Pancreas (tissue), 10 donors: ENCODE measurements at regions not wholly inside any gene's neighbourhood (a gene's known extent, or its start where the extent isn't known, plus 50 kb on each side); places are given as distances from the start of the nearest gene placed in this dataset.

Experiments
- ATAC-seq, 4 donors: fragments of 200-7000 bp; cut with Tn5 transposase; one replicate each; pipeline versions ENCODE4 v1.8.0 to v1.9.1; 2020; ENCODE audit warnings: mild to moderate bottlenecking in 4 of 4, moderate library complexity in 4 of 4
- DNase-seq, 6 donors: peaks; one replicate each; pipeline ENCODE4 v3.0.0-alpha.2; 2020
- FAIRE-seq: peaks from 2 replicates; lab custom pipeline; 2012; peaks lifted over from hg19 to GRCh38; lab: Jason Lieb, UNC
- H3K27ac ChIP-seq, 4 donors: fragments of 200-600 bp; sonication (generic); 1 replicate in 3 of 4; 2 replicates in 1 of 4; pipeline versions ENCODE4 v1.5.0 to v1.8.0; 2020
- H3K27me3 ChIP-seq, 4 donors: fragments of 200-600 bp; one replicate each; pipeline ENCODE4 v1.8.0; 2021
- H3K36me3 ChIP-seq, 3 donors: fragments of 200-600 bp; sonication (generic) in 1 of 3; one replicate each; pipeline versions ENCODE4 v1.5.0 to v1.8.0; 2020 to 2021
- H3K4me1 ChIP-seq, 3 donors: fragments of 200-600 bp; one replicate each; pipeline ENCODE4 v1.8.0; 2021
- H3K4me3 ChIP-seq, 4 donors: fragments of 200-600 bp; sonication (generic) in 2 of 4; one replicate each; pipeline versions ENCODE4 v1.5.0 to v1.8.0; 2020 to 2021
- H3K9me3 ChIP-seq, 4 donors: fragments of 200-600 bp; one replicate each; pipeline ENCODE4 v1.8.0; 2021
- WGBS, 2 donors: extraction: QIAGEN DNeasy Blood & Tissue Kit; methylation state at CpG; one replicate each; pipeline ENCODE4 v1.1.7; 2013; 5-methylcytosine and 5-hydroxymethylcytosine counted together
- intact Hi-C, 3 donors: fragments of 100-400 bp; cut with DNase I; formaldehyde crosslinking; loops; one replicate each; pipeline versions ENCODE4 v1.11.1 to v1.14.2; 2022
- TF ChIP-seq, protein P1 (sequence below), 4 donors: fragments of 200-600 bp; sonication (generic) in 3 of 4; IDR thresholded peaks; one replicate each; pipeline versions ENCODE4 v1.5.0 to v1.8.0; 2021; ENCODE audit warnings: antibody characterized with exemption in 4 of 4
- donor health status: healthy with polysubstance abuse.
- donor health status: DM: no; HTN: no; CAD: no; lungs with moderate emphysema.
- donor health status: DM: no; HTN: no; CAD: no.
- donor health status: control.
- donor health status: control.
- donor health status: Bipolar disorder and iron deficiency.
- donor health status: DM: yes; HTN: yes; CAD: no.
- donor health status: DM: no; HTN: no; CAD: no.
- donor health status: DM: no; HTN: no; CAD: no.
- donor health status: DM: yes; HTN: yes; CAD: no.

DNA sequence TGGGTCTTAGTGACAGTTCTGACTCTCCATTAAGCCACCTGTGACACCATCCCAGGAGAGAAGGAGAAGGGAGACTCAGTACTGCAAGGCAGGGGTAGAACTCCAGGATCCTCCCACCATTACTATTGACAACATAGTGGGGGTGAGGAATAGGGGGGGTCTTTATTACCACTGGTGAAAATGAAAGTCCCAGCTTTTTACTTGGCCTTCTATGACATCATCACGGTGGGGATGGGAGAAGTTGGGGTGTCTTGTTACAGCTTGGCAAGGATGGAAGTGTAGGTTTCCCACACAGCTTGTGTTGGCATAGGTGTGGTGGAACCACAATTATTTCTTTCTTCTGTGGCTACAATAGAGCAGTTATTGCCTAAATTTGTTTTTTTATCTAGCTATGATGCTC, 203.9 kb upstream of the DTNA start:
- ATAC-seq (no peak), DNase-seq (no peak), FAIRE-seq (no peak)
- WGBS, 2 donors, result 96% methylated on average over 1 of the region's 1 CpG
- Histone ChIP-seq H3K9me3 (no peaks in the 10 kb centered on the region), H3K27ac (no peak overlapping the region), H3K4me1 (peaks cover 0 to 6% (median 3%) of the 10 kb centered on the region in 3 donors), H3K4me3 (no peak overlapping the region), H3K27me3 (no peaks in the 10 kb centered on the region), H3K36me3 (no peaks in the 10 kb centered on the region)
- TF ChIP-seq, protein P1, sequence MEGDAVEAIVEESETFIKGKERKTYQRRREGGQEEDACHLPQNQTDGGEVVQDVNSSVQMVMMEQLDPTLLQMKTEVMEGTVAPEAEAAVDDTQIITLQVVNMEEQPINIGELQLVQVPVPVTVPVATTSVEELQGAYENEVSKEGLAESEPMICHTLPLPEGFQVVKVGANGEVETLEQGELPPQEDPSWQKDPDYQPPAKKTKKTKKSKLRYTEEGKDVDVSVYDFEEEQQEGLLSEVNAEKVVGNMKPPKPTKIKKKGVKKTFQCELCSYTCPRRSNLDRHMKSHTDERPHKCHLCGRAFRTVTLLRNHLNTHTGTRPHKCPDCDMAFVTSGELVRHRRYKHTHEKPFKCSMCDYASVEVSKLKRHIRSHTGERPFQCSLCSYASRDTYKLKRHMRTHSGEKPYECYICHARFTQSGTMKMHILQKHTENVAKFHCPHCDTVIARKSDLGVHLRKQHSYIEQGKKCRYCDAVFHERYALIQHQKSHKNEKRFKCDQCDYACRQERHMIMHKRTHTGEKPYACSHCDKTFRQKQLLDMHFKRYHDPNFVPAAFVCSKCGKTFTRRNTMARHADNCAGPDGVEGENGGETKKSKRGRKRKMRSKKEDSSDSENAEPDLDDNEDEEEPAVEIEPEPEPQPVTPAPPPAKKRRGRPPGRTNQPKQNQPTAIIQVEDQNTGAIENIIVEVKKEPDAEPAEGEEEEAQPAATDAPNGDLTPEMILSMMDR (IDR thresholded peaks at IDR 0.05), result no peak
- intact Hi-C loops, result no loop called here

GRCh38 chr18:34509163-34509562, 200.9 kb upstream of the DTNA start:
- no peak overlapping the region for H3K27ac ChIP-seq
- peaks cover 0 to 6% (median 3%) of the 10 kb centered on the region in 3 donors for H3K4me1 ChIP-seq
- FAIRE-seq, result no peak
- no peak for ATAC-seq
- H3K27me3 ChIP-seq, result no peaks in the 10 kb centered on the region
- no peaks in the 10 kb centered on the region for H3K36me3 ChIP-seq
- 38 to 41% methylated on average over 1 of the region's 1 CpG for WGBS, 2 donors
- H3K9me3 ChIP-seq, result no peaks in the 10 kb centered on the region
- intact Hi-C loops, result no loop called here
- TF ChIP-seq, protein P1 (IDR thresholded peaks at IDR 0.05), result no peak
- no peak for DNase-seq
- H3K4me3 ChIP-seq, result no peak overlapping the region

- FAIRE-seq (no peak), ATAC-seq (no peak), DNase-seq (no peak)
- no peak overlapping the region for H3K4me3 ChIP-seq
- H3K27ac ChIP-seq, result no peak overlapping the region
- no peaks in the 10 kb centered on the region for H3K27me3 ChIP-seq
- no peaks in the 10 kb centered on the region for H3K36me3 ChIP-seq
- peaks cover 0 to 6% (median 3%) of the 10 kb centered on the region in 3 donors for H3K4me1 ChIP-seq
- no peaks in the 10 kb centered on the region for H3K9me3 ChIP-seq
- intact Hi-C loops, result no loop called here
- WGBS, 2 donors, result 88% methylated on average over 7 of the region's 7 CpGs
- TF ChIP-seq, protein P1 (IDR thresholded peaks at IDR 0.05), result no peak
Measured at GRCh38 chr18:34509879-34510586, 200.1 kb upstream of the DTNA start.

DNA sequence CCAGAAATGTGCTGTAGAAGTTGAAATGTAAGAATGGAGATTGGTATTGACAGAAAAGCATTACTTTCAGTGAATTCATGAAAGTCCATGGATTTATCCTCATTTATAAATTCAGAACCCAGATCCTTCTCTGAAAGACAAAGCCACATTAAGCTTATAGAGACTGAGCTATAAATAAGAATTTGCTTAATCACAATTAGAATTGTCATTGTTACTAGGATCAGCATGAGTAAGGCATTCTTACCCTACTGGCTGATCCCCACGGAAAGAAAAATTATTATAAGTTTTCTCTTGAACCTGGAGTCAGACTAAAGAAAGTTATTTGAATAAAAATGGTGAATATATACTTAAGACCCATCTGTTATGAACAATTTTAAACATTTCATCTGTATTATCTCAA, 199.2 kb upstream of the DTNA start:
- peaks cover 0 to 3% (median 0%) of the 10 kb centered on the region in 3 donors for H3K4me1 ChIP-seq
- no peaks in the 10 kb centered on the region for H3K36me3 ChIP-seq
- intact Hi-C loops, result no loop called here
- DNase-seq (no peak), ATAC-seq (no peak), FAIRE-seq (no peak)
- WGBS, 2 donors, result 90 to 95% methylated on average over 1 of the region's 1 CpG
- H3K27ac ChIP-seq, result no peak overlapping the region
- no peak overlapping the region for H3K4me3 ChIP-seq
- no peaks in the 10 kb centered on the region for H3K27me3 ChIP-seq
- TF ChIP-seq, protein P1 (IDR thresholded peaks at IDR 0.05), result no peak
- no peaks in the 10 kb centered on the region for H3K9me3 ChIP-seq

DNA sequence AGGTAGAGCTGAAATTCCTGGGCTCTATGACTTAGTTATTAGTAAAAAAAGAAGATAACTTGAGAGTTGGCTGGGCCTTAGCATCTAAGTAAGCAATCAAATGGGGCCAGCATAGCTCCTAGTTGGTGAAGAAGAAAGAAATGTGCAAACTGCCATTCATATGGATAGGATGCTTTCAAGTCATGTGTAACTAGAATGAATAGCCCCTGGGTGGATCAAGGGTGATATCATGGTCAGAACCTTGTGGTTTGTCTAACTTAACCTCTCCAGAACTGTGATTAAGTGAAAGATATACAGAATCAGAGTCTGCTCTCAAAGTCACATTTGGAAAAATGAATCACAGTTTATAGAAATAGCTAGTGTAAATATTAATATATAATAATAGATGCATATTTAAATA, 198.7 kb upstream of the DTNA start:
- TF ChIP-seq, protein P1 (IDR thresholded peaks at IDR 0.05), result no peak
- no peaks in the 10 kb centered on the region for H3K36me3 ChIP-seq
- no peak overlapping the region for H3K27ac ChIP-seq
- ATAC-seq (no peak), DNase-seq (no peak), FAIRE-seq (no peak)
- no peaks in the 10 kb centered on the region for H3K27me3 ChIP-seq
- no peaks in the 10 kb centered on the region for H3K9me3 ChIP-seq
- peaks cover 0 to 3% (median 0%) of the 10 kb centered on the region in 3 donors for H3K4me1 ChIP-seq
- H3K4me3 ChIP-seq, result no peak overlapping the region
- intact Hi-C loops, result no loop called here
